ENCODE measurements at regions not wholly inside any gene's neighbourhood (a gene's known extent, or its start where the extent isn't known, plus 50 kb on each side); places are given as distances from the start of the nearest gene placed in this dataset.

DNA sequence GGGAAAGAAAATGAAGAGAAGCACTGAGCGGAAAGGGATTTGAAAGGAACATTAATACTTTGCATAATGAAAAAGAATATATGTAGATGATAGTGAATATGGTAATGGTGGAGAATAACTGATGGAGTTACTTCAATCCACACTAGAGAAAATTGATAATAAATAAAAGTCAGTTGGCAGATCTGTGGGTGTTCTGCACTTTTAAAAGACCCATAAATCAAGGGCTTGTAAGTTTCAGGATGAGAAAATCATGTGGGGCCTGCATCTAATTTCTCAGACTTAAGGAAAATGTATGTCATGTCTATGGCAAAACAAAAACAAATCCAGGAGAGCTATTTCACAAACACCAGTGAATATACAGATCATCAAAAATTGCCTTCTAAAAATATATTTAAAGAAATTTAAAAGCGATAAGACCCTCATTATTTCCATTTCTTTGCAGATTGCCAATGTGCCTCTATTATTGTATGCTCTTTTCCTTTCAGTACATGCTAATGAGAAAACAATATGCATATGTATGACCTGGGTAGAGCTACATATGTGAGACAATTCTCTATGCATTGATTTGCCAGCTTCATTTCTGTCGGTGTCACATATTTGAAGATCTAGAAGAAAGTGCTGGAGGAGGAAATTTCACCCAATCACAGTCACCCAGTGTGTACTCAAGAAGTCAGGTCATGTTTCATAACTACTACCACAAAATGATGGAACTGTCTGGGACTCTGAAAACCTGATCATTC lies 269.9 kb upstream of the PDZRN3 start:
- POLR2A ChIA-PET (ENCODE audit: low non-redundant PET): no interaction called here
- TF ChIP-seq, protein P1, sequence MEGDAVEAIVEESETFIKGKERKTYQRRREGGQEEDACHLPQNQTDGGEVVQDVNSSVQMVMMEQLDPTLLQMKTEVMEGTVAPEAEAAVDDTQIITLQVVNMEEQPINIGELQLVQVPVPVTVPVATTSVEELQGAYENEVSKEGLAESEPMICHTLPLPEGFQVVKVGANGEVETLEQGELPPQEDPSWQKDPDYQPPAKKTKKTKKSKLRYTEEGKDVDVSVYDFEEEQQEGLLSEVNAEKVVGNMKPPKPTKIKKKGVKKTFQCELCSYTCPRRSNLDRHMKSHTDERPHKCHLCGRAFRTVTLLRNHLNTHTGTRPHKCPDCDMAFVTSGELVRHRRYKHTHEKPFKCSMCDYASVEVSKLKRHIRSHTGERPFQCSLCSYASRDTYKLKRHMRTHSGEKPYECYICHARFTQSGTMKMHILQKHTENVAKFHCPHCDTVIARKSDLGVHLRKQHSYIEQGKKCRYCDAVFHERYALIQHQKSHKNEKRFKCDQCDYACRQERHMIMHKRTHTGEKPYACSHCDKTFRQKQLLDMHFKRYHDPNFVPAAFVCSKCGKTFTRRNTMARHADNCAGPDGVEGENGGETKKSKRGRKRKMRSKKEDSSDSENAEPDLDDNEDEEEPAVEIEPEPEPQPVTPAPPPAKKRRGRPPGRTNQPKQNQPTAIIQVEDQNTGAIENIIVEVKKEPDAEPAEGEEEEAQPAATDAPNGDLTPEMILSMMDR (conservative IDR thresholded peaks at IDR 0.05; ENCODE audit: low read depth, low read length): no peak
- TF ChIP-seq EZH2 (IDR thresholded peaks at IDR 0.05; ENCODE audit: borderline replicate concordance, low read depth, low read length, poor library complexity, severe bottlenecking): no peak
- H3K9me3 ChIP-seq (ENCODE audit: low read depth, low read length, poor library complexity, severe bottlenecking): no peaks in the 10 kb centered on the region
- BruUV-seq (replicated peaks): no TSS peak
- no peak for DNase-seq (ENCODE audit: low spot score)
- intact Hi-C loops (cut with micrococcal nuclease; ENCODE audit: unreplicated experiment): no loop called here
- no peak overlapping the region for H3K4me3 ChIP-seq (ENCODE audit: low read depth, low read length, poor library complexity, severe bottlenecking)
- no peaks in the 10 kb centered on the region for H3K36me3 ChIP-seq (ENCODE audit: insufficient read depth, low read length, poor library complexity, severe bottlenecking)
- CTCF ChIA-PET: no interaction called here
- H3K27me3 ChIP-seq (replicated peaks; ENCODE audit: insufficient read depth, low read depth, low read length, poor library complexity): no peaks in the 10 kb centered on the region
- no peaks in the 10 kb centered on the region for H3K4me1 ChIP-seq (ENCODE audit: insufficient read depth, low read length, poor library complexity, severe bottlenecking)
- H3K27ac ChIP-seq (ENCODE audit: low read depth, low read length, poor library complexity, severe bottlenecking): no peak overlapping the region

DNA sequence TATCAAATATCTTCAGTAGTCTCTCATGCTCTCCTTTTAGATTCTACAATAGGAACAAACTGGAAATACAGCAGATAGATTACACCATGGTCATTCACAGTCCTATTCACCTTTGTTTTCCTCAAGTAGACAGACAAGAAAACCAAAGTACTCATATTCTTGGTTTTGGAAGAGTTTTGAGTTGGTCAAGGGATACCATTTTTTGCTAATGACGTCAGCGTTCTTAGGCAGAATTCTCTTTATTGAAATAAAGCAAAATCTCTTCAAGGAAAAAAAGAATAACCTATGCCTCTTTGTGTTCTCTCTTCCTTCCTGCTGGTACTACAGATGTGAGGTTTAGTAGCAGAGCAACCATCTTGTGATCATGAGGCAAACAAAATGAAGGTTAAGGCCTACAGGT lies 268.3 kb upstream of the PDZRN3 start:
- CTCF ChIA-PET: no interaction called here
- DNase-seq (ENCODE audit: low spot score): no peak
- Histone ChIP-seq H3K4me3 (ENCODE audit: low read depth, low read length, poor library complexity, severe bottlenecking) (no peak overlapping the region), H3K27ac (ENCODE audit: low read depth, low read length, poor library complexity, severe bottlenecking) (no peak overlapping the region), H3K4me1 (ENCODE audit: insufficient read depth, low read length, poor library complexity, severe bottlenecking) (no peaks in the 10 kb centered on the region), H3K27me3 (replicated peaks; ENCODE audit: insufficient read depth, low read depth, low read length, poor library complexity) (no peaks in the 10 kb centered on the region), H3K9me3 (ENCODE audit: low read depth, low read length, poor library complexity, severe bottlenecking) (no peaks in the 10 kb centered on the region), H3K36me3 (ENCODE audit: insufficient read depth, low read length, poor library complexity, severe bottlenecking) (no peaks in the 10 kb centered on the region)
- intact Hi-C loops (cut with micrococcal nuclease; ENCODE audit: unreplicated experiment): no loop called here
- POLR2A ChIA-PET (ENCODE audit: low non-redundant PET): no interaction called here
- no peak for TF ChIP-seq EZH2 (IDR thresholded peaks at IDR 0.05; ENCODE audit: borderline replicate concordance, low read depth, low read length, poor library complexity, severe bottlenecking)
- TF ChIP-seq, protein P1 (conservative IDR thresholded peaks at IDR 0.05; ENCODE audit: low read depth, low read length): no peak
- BruUV-seq (replicated peaks): no TSS peak

DNA sequence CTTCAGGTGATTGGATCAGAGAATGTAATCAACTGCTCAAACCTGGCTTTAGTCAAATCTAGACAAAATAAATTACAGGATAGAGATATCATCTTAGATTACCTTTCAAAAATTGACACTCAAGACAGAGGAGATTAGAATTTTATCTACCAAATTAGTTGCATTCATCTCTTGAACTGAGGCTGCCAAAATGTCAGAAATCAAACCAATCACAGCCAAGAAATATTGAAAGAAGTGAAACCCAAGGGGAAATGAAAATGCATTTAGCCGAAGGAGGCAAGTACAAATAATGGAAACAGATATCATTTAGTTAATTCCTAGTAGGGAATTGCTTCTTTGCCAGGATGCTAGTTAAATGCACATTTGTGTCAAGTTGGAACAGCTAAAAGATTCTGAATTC lies 261.1 kb upstream of the PDZRN3 start:
- H3K9me3 ChIP-seq (ENCODE audit: low read depth, low read length, poor library complexity, severe bottlenecking): no peaks in the 10 kb centered on the region
- H3K4me3 ChIP-seq (ENCODE audit: low read depth, low read length, poor library complexity, severe bottlenecking): no peak overlapping the region
- POLR2A ChIA-PET (ENCODE audit: low non-redundant PET): no interaction called here
- intact Hi-C loops (cut with micrococcal nuclease; ENCODE audit: unreplicated experiment): no loop called here
- CTCF ChIA-PET: no interaction called here
- TF ChIP-seq, protein P1 (conservative IDR thresholded peaks at IDR 0.05; ENCODE audit: low read depth, low read length): no peak
- TF ChIP-seq EZH2 (IDR thresholded peaks at IDR 0.05; ENCODE audit: borderline replicate concordance, low read depth, low read length, poor library complexity, severe bottlenecking): no peak
- H3K4me1 ChIP-seq (ENCODE audit: insufficient read depth, low read length, poor library complexity, severe bottlenecking): no peaks in the 10 kb centered on the region
- no peaks in the 10 kb centered on the region for H3K36me3 ChIP-seq (ENCODE audit: insufficient read depth, low read length, poor library complexity, severe bottlenecking)
- DNase-seq (ENCODE audit: low spot score): no peak
- H3K27me3 ChIP-seq (replicated peaks; ENCODE audit: insufficient read depth, low read depth, low read length, poor library complexity): no peaks in the 10 kb centered on the region
- BruUV-seq (replicated peaks): no TSS peak
- no peak overlapping the region for H3K27ac ChIP-seq (ENCODE audit: low read depth, low read length, poor library complexity, severe bottlenecking)
